ENCODE measurements at regions not wholly inside any gene's neighbourhood (a gene's known extent, or its start where the extent isn't known, plus 50 kb on each side); places are given as distances from the start of the nearest gene placed in this dataset.

GRCh38 chr11:80782135-80782885 is 1341.5 kb upstream of the TENM4 start:
- DNase-seq (ENCODE audit: insufficient read length, low spot score), result no peak
- no peak for FAIRE-seq
- TF ChIP-seq CTCF (IDR thresholded peaks at IDR 0.05; ENCODE audit: insufficient read depth, missing control alignments), result no peak

- no peak for DNase-seq (ENCODE audit: insufficient read length, low spot score)
- FAIRE-seq, result no peak
- TF ChIP-seq CTCF (IDR thresholded peaks at IDR 0.05; ENCODE audit: insufficient read depth, missing control alignments), result no peak
Measured at GRCh38 chr11:80779905-80780605, 1339.2 kb upstream of the TENM4 start.

GRCh38 chr11:80778941-80779340 is 1338.1 kb upstream of the TENM4 start:
- DNase-seq (ENCODE audit: insufficient read length, low spot score) (no peak), FAIRE-seq (no peak)
- no peak for TF ChIP-seq CTCF (IDR thresholded peaks at IDR 0.05; ENCODE audit: insufficient read depth, missing control alignments)

GRCh38 chr11:80778432-80778831 is 1337.6 kb upstream of the TENM4 start:
- DNase-seq (ENCODE audit: insufficient read length, low spot score) (no peak), FAIRE-seq (no peak)
- TF ChIP-seq CTCF (IDR thresholded peaks at IDR 0.05; ENCODE audit: insufficient read depth, missing control alignments), result no peak

GRCh38 chr11:80773919-80774318 is 1333.1 kb upstream of the TENM4 start:
- FAIRE-seq, result no peak
- no peak for TF ChIP-seq CTCF (IDR thresholded peaks at IDR 0.05; ENCODE audit: insufficient read depth, missing control alignments)
- no peak for DNase-seq (ENCODE audit: insufficient read length, low spot score)

GRCh38 chr11:80771017-80771416 is 1330.2 kb upstream of the TENM4 start:
- FAIRE-seq (no peak), DNase-seq (ENCODE audit: insufficient read length, low spot score) (no peak)
- no peak for TF ChIP-seq CTCF (IDR thresholded peaks at IDR 0.05; ENCODE audit: insufficient read depth, missing control alignments)

GRCh38 chr11:80758787-80759186 is 1318.0 kb upstream of the TENM4 start:
- no peak for FAIRE-seq

More at GRCh38 chr11:80758787-80759186, 1318.0 kb upstream of the TENM4 start:
- no peak for TF ChIP-seq CTCF (IDR thresholded peaks at IDR 0.05; ENCODE audit: insufficient read depth, missing control alignments)
- DNase-seq (ENCODE audit: insufficient read length, low spot score), result no peak
